ENCODE measurements at regions not wholly inside any gene's neighbourhood (a gene's known extent, or its start where the extent isn't known, plus 50 kb on each side); places are given as distances from the start of the nearest gene placed in this dataset.

DNA sequence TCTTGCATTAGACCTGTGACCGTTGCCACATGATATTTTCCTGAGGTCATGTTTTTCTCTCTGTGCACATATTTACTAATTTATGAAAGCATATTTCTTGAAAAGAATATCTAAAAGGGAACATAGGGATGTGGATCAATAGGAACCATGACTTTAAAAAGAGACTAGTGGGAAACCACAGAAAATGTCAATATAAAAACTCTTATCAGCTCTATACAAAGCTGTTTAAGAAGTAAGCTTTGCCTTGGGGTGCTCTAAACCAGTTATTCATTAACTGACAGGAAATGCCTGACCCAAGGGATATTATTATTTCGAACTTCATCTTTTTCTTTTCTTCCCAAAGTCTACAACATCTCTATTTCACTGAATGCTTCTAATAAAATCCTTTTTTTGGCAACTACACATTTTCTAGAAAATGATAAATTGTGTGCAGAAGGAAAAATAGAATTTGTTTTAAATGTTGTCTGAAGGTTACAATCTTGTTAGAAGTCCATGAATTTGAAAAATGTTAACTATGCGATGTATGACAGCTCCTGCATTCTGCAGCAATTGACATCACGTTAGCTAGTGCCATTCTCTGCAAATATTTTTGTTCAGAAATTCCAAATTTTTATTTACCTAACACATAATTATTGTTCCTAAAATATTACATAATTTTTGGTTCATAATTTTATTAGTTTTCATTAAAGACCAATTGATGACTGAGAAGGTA lies 345.0 kb downstream of the SLC16A7 start:
- Histone ChIP-seq H3K4me3 (ENCODE audit: low read depth, low read length) (no peak overlapping the region), H3K27ac (no peak overlapping the region), H3K9me3 (ENCODE audit: severe bottlenecking) (no peaks in the 10 kb centered on the region), H3K27me3 (ENCODE audit: insufficient read depth, low read depth, severe bottlenecking) (no peaks in the 10 kb centered on the region), H3K36me3 (no peaks in the 10 kb centered on the region)
- TF ChIP-seq, protein P1, sequence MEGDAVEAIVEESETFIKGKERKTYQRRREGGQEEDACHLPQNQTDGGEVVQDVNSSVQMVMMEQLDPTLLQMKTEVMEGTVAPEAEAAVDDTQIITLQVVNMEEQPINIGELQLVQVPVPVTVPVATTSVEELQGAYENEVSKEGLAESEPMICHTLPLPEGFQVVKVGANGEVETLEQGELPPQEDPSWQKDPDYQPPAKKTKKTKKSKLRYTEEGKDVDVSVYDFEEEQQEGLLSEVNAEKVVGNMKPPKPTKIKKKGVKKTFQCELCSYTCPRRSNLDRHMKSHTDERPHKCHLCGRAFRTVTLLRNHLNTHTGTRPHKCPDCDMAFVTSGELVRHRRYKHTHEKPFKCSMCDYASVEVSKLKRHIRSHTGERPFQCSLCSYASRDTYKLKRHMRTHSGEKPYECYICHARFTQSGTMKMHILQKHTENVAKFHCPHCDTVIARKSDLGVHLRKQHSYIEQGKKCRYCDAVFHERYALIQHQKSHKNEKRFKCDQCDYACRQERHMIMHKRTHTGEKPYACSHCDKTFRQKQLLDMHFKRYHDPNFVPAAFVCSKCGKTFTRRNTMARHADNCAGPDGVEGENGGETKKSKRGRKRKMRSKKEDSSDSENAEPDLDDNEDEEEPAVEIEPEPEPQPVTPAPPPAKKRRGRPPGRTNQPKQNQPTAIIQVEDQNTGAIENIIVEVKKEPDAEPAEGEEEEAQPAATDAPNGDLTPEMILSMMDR (IDR thresholded peaks at IDR 0.05; ENCODE audit: low read depth, low read length) = no peak
- DNase-seq = no peak

DNA sequence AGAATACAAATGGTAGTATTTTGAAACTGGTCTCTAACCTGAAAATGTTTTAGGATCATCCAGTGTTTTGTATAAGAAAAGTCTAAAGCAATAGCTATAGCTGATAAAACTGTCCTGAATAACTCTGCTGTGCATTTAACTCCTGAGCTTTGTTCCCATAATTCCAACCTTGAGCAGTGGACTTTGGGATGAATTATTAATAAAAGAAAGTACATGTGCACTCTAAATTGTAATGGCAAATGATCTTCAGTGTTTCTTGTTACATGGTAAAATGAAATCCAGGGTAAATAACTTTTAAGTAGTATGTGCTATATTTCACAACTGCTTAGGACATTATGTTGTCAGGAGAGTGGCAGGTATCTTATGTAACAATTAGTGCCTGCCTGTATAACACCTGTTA lies 345.6 kb downstream of the SLC16A7 start:
- no peak overlapping the region for H3K27ac ChIP-seq
- DNase-seq = no peak
- H3K27me3 ChIP-seq (ENCODE audit: insufficient read depth, low read depth, severe bottlenecking) = no peaks in the 10 kb centered on the region
- no peak overlapping the region for H3K4me3 ChIP-seq (ENCODE audit: low read depth, low read length)
- TF ChIP-seq, protein P1 (IDR thresholded peaks at IDR 0.05; ENCODE audit: low read depth, low read length) = no peak
- no peaks in the 10 kb centered on the region for H3K9me3 ChIP-seq (ENCODE audit: severe bottlenecking)
- no peaks in the 10 kb centered on the region for H3K36me3 ChIP-seq

DNA sequence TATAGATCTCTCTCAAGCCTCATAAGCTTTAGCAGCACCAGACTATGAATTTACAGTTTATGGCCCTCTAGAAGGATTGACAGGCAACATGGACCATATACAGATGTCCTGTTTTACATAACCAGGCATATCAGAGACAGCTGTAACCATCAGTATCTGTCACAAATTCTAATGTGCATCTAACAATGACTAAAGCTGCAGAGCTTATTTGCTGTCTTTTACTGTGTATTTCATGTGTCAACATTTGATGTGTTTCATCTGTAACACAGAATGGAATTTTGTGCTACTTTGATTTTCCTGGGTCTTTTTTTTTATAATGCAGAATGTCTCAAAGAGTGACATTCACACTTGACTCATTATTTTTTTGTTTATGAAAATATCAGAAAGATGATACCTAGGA lies 348.3 kb downstream of the SLC16A7 start:
- no peak overlapping the region for H3K27ac ChIP-seq
- H3K9me3 ChIP-seq (ENCODE audit: severe bottlenecking) = no peaks in the 10 kb centered on the region
- TF ChIP-seq, protein P1 (IDR thresholded peaks at IDR 0.05; ENCODE audit: low read depth, low read length) = no peak
- H3K36me3 ChIP-seq = no peaks in the 10 kb centered on the region
- no peak overlapping the region for H3K4me3 ChIP-seq (ENCODE audit: low read depth, low read length)
- DNase-seq = no peak
- H3K27me3 ChIP-seq (ENCODE audit: insufficient read depth, low read depth, severe bottlenecking) = no peaks in the 10 kb centered on the region

DNA sequence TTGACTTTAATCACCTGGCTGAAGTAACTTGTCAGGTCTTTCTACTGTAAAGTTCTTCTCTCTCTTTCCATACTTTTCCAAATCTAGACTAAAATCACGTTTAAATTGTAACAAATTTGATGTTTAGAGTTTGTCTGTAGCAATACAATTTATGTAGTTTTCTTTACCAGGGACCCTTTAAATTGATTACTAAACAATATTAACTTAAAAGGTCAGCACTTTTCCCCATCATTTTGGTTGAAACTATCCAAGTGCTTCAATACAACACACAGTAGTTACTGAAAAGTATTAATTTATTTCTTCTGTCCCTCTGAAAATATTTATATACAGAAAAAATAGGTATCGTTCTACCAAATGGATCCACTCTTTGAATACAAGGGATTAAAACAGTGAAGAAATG lies 350.8 kb downstream of the SLC16A7 start:
- H3K27ac ChIP-seq = no peak overlapping the region
- no peaks in the 10 kb centered on the region for H3K9me3 ChIP-seq (ENCODE audit: severe bottlenecking)
- no peaks in the 10 kb centered on the region for H3K27me3 ChIP-seq (ENCODE audit: insufficient read depth, low read depth, severe bottlenecking)
- TF ChIP-seq, protein P1 (IDR thresholded peaks at IDR 0.05; ENCODE audit: low read depth, low read length) = no peak
- DNase-seq = no peak
- no peaks in the 10 kb centered on the region for H3K36me3 ChIP-seq
- H3K4me3 ChIP-seq (ENCODE audit: low read depth, low read length) = no peak overlapping the region

DNA sequence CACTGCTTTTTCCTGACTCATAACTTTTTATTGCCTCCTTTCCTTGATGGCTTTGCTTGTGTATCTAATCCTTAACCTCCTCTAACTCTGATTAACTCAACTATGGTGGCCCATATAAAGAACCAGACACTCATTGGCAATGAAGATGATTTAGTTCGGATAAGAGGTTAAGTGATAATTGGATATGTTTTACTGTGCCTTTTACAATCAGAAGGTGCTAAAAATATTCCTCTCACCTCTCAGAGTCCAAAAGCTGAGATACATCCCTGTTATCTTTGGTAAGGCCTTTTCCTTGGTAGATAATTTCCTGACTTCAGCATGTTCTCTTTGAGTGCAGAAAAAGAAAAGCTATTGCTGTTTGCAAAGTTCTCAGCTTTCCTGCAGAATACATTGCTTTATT lies 367.7 kb downstream of the SLC16A7 start:
- no peaks in the 10 kb centered on the region for H3K27me3 ChIP-seq (ENCODE audit: insufficient read depth, low read depth, severe bottlenecking)
- no peak for DNase-seq
- no peaks in the 10 kb centered on the region for H3K9me3 ChIP-seq (ENCODE audit: severe bottlenecking)
- no peak overlapping the region for H3K4me3 ChIP-seq (ENCODE audit: low read depth, low read length)
- H3K27ac ChIP-seq = no peak overlapping the region
- TF ChIP-seq, protein P1 (IDR thresholded peaks at IDR 0.05; ENCODE audit: low read depth, low read length) = no peak
- H3K36me3 ChIP-seq = no peaks in the 10 kb centered on the region

DNA sequence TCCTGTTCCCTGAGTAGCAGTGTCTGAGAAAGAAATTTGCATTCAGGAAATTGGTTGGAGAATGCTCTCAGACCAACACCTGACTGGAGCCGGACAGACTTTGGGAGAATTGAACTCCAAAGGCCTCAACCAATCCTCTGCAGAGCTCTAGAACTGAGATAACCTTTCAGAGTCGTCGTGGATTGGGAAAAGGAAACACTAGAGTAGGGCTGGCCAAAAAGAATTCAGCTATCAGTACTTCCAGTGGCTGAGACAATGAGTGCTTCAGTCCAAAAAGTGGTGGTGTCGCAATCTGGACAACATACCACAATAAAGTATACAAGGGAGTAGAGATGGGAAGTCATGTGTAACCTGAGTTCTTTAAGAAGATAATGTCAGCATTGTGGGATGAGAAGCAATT lies 377.1 kb downstream of the SLC16A7 start:
- no peaks in the 10 kb centered on the region for H3K36me3 ChIP-seq
- no peaks in the 10 kb centered on the region for H3K9me3 ChIP-seq (ENCODE audit: severe bottlenecking)
- DNase-seq = no peak
- no peak overlapping the region for H3K27ac ChIP-seq
- TF ChIP-seq, protein P1 (IDR thresholded peaks at IDR 0.05; ENCODE audit: low read depth, low read length) = no peak
- no peaks in the 10 kb centered on the region for H3K27me3 ChIP-seq (ENCODE audit: insufficient read depth, low read depth, severe bottlenecking)
- no peak overlapping the region for H3K4me3 ChIP-seq (ENCODE audit: low read depth, low read length)

Measured in WERI-Rb-1 (cell line).